D721Med (cell line): ENCODE measurements at regions not wholly inside any gene's neighbourhood (a gene's known extent, or its start where the extent isn't known, plus 50 kb on each side); places are given as distances from the start of the nearest gene placed in this dataset.

Experiments
- DNase-seq: peaks from one replicate; pipeline ENCODE4 v3.0.0; 2011; ENCODE audit warnings: low spot score; ENCODE audit not compliant: insufficient read length
- FAIRE-seq: peaks from 2 replicates; lab custom pipeline; 2011; peaks lifted over from hg19 to GRCh38; lab: Jason Lieb, UNC
- CTCF ChIP-seq: IDR thresholded peaks from 2 replicates; pipeline ENCODE4 v1.5.1; 2012; ENCODE audit warnings: mild to moderate bottlenecking, control low read depth; ENCODE audit not compliant: insufficient read depth; ENCODE audit errors: missing control alignments

DNA sequence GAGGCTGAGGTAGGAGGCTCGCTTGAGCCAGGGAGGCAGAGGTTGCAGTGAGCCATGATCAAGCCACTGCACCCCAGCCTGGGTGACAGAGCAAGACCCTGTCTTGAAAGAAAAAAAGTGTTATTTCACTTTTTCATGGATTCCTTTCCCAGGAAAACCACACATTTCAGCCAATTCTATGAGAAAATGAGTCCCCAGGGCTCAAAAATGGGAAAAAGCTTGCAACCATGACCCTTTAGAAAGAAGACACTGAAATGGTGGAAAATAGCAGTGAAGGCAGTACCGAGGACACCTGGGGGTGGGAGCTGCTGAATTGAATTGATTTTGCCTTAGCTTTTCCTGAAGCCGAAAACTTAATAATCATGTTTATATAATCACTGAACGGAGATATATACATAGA, 284.2 kb upstream of the HDAC4 start:
- TF ChIP-seq CTCF = no peak
- FAIRE-seq (no peak), DNase-seq (no peak)

GRCh38 chr2:239684271-239684810, 283.5 kb upstream of the HDAC4 start:
- FAIRE-seq = no peak
- no peak for TF ChIP-seq CTCF
- DNase-seq = no peak

DNA sequence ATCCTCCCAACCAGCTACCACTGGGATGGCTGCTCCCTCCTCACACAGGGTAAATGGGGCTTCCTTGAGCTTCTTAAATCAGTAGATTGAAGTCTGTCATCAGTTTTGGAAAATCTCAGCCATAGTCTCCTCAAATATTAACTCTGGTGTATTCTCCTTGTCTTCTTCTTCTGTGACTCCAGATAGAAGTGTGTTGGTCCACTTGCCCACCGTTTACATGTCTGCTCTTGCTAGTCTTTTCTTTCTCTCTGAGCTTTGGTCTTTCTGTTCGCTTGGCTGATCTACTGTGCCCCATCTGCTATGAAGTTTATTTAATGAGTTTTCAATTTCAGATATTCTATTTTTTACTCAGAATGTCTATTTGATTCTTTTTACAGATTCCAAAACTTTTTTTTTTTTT, 281.7 kb upstream of the HDAC4 start:
- DNase-seq (no peak), FAIRE-seq (no peak)
- no peak for TF ChIP-seq CTCF

GRCh38 chr2:239679755-239680154, 278.9 kb upstream of the HDAC4 start:
- DNase-seq (no peak), FAIRE-seq (no peak)
- TF ChIP-seq CTCF = no peak

DNA sequence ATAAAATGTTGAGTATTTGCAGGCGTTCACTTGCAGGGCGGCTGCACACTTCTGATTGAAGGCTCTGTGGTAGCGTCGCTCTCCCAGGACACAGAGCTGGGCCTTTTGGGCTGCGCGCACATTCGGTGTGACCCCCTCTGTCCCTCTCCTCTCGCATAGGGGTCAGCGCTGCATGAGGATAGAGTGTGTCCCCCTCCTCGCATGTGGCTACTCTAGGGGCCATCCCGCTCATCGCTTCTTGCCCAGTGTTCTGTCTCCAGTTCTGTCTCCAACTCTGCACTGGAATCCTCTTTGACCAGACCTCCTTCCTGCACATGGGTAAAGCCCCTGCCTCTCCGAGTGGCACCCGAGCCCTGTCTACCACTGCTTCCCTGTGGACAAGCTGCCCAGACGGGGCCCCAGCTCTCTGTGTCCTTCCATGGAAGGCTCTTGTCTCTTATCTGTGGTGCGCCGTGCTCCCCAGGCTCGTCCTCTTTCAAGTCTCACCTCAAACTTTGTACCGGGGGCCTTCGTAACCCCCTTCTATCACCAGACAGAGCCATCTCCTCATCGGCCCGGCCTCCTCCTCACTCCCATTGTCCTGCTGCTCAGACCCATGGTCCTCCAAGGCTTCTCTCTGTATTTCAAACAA, 278.0 kb upstream of the HDAC4 start:
- FAIRE-seq (no peak), DNase-seq (no peak)
- TF ChIP-seq CTCF = no peak

DNA sequence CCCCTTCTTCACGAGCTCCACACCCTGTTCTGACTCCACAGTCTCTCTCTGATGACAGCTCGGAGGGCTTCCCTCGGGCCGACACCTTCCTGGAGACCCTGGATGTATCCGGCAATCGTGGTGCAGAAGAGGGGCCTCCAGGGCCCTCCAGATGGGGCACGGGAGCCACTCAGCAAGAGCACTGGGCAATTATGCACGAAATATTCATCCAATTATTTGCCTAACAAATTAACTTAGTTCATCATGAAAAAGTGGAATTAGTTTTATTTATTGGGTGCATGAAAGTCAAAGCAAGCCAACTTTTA, 277.3 kb upstream of the HDAC4 start:
- DNase-seq = no peak
- TF ChIP-seq CTCF = no peak
- no peak for FAIRE-seq

GRCh38 chr2:239677453-239678185, 276.8 kb upstream of the HDAC4 start:
- no peak for DNase-seq
- FAIRE-seq = no peak

More at GRCh38 chr2:239677453-239678185, 276.8 kb upstream of the HDAC4 start:
- no peak for TF ChIP-seq CTCF
